SH-SY5Y (cell line): ENCODE measurements at regions not wholly inside any gene's neighbourhood (a gene's known extent, or its start where the extent isn't known, plus 50 kb on each side); places are given as distances from the start of the nearest gene placed in this dataset.

Source experiments
- GATA2 ChIP-seq: IDR thresholded peaks from 2 replicates; pipeline ENCODE4 v1.6.1; 2011; ENCODE audit warnings: mild to moderate bottlenecking, low read depth, low read length
- GATA3 ChIP-seq: IDR thresholded peaks from 2 replicates; pipeline ENCODE4 v1.6.1; 2011; ENCODE audit warnings: low read depth, mild to moderate bottlenecking, low read length, moderate library complexity

DNA sequence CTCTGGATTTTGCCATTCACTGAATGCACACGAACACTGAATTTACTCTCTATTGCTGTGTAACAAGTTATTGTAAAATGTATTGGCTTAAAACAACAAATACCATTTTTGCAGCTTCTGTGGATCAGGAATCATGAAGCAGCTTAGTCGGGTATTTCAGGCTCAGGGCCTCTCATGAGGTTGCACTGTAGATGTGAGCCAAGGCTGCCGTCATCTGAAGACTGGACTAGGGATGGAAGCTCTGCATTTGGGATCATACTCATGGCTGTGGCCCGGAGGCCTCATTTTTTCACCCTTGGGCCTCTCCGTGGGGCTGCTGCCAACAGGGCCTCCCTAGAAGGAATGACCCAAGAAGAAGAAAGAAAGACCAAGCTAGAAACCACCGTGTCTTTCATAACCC lies 492.4 kb upstream of the CDH4 start:
- no peak for TF ChIP-seq GATA2
- TF ChIP-seq GATA3 = no peak
